ENCODE measurements at regions not wholly inside any gene's neighbourhood (a gene's known extent, or its start where the extent isn't known, plus 50 kb on each side); places are given as distances from the start of the nearest gene placed in this dataset.

DNA sequence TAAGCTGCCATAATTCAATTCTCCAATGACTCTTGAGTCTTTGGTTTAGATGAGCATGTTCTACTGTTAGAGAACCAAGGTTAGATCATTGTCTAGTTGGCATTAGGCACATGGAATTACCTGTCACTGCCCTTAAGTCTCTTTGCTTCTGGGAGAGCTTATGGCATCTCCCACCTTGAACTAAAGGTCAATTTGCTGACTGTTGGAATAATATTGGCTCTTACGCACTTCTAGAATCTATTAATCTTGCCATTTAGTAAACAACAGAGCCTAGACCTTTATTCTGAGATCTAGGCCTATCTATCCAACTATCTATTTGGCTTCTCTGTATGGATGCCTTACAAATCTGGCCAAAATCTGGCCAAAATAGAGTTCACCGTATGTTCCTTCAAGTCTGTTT is 232.0 kb downstream of the STK31 start:
- no peak overlapping the region for H2AFZ ChIP-seq (ENCODE audit: low read depth)
- no peak for DNase-seq
- ChIA-PET CTCF (interaction anchor here (1.0 kb wide), 1 partner anchor 79 kb away, joined by 3 read pairs; no protein-coding TSS in a partner anchor), POLR2A (no interaction called here)
- H3F3A ChIP-seq (replicated peaks; ENCODE audit: insufficient read depth) = no peaks in the 10 kb centered on the region
- TF ChIP-seq ELF1 (IDR thresholded peaks at IDR 0.05) = no peak
- TF ChIP-seq FOXM1 (IDR thresholded peaks at IDR 0.05; ENCODE audit: low read depth) = no peak
- TF ChIP-seq, protein P1, sequence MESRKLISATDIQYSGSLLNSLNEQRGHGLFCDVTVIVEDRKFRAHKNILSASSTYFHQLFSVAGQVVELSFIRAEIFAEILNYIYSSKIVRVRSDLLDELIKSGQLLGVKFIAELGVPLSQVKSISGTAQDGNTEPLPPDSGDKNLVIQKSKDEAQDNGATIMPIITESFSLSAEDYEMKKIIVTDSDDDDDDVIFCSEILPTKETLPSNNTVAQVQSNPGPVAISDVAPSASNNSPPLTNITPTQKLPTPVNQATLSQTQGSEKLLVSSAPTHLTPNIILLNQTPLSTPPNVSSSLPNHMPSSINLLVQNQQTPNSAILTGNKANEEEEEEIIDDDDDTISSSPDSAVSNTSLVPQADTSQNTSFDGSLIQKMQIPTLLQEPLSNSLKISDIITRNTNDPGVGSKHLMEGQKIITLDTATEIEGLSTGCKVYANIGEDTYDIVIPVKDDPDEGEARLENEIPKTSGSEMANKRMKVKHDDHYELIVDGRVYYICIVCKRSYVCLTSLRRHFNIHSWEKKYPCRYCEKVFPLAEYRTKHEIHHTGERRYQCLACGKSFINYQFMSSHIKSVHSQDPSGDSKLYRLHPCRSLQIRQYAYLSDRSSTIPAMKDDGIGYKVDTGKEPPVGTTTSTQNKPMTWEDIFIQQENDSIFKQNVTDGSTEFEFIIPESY (IDR thresholded peaks at IDR 0.05; ENCODE audit: borderline replicate concordance, low read depth) = no peak
- TF ChIP-seq FOXJ3 (CRISPR knock-in tag; IDR thresholded peaks at IDR 0.05) = no peak
- no peak for TF ChIP-seq MXI1 (IDR thresholded peaks at IDR 0.05; ENCODE audit: low read depth, low read length)
- no peak for TF ChIP-seq CHD2 (IDR thresholded peaks at IDR 0.05; ENCODE audit: low read length, partially characterized antibody)
- TF ChIP-seq YY1 (IDR thresholded peaks at IDR 0.05; ENCODE audit: low read depth) = no peak
- no peak for TF ChIP-seq NRF1 (IDR thresholded peaks at IDR 0.05; ENCODE audit: low read depth, low read length)
- TF ChIP-seq SIN3A (IDR thresholded peaks at IDR 0.05; ENCODE audit: borderline replicate concordance, low read depth, low read length) = no peak
- H3K9me2 ChIP-seq = no peaks in the 10 kb centered on the region; the same call in 1 of the 2 replicates
- no peak overlapping the region for H3K4me3 ChIP-seq (ENCODE audit: low read depth in 2 of 2, low read length in 1 of 2)
- no peaks in the 10 kb centered on the region for H3K27me3 ChIP-seq (ENCODE audit: insufficient read depth)
- H3K4me1 ChIP-seq (ENCODE audit: control insufficient read depth in 1 of 2, insufficient read depth in 2 of 2, low read depth in 1 of 2, low read length in 1 of 2) = no peaks in the 10 kb centered on the region; a peak in 1 of 4 replicates
- H4K20me1 ChIP-seq (ENCODE audit: insufficient read depth) = no peaks in the 10 kb centered on the region
- no peak overlapping the region for H3K4me2 ChIP-seq
- WGBS (ENCODE audit: low lambda C conversion rate) = 86% methylated on average over 2 of the region's 2 CpGs
- no peak overlapping the region for H3K27ac ChIP-seq (ENCODE audit: low read depth in 2 of 2, low read length in 1 of 2)
- H3K79me2 ChIP-seq (ENCODE audit: insufficient read depth) = no peaks in the 10 kb centered on the region
- no peaks in the 10 kb centered on the region for H3K36me3 ChIP-seq (replicated peaks in 1 of 2; ENCODE audit: control insufficient read depth in 1 of 2, insufficient read depth in 2 of 2, low read length in 1 of 2)
- H3K9me3 ChIP-seq = peaks cover 15% of the 10 kb centered on the region
- no peak overlapping the region for H3K9ac ChIP-seq

DNA sequence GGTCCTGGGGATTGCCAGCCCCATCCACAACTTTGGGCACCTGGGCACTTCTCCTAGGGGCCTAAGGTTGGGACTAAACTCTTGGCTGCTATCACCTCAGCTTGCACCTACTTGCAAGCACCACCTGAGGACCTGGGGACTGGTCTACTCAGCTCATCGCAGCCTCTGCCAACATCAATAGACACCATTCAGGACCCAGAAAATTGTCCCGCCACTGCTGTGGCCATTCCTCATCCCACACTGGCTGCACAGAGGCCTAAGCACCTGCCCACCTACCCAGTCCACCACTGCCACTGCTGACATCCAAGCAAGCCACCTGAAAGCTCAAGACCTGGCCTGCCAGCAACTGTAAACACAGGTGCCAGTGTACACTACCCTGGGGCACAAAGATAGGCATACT is 234.1 kb downstream of the STK31 start:
- no peak for DNase-seq
- no peaks in the 10 kb centered on the region for H4K20me1 ChIP-seq (ENCODE audit: insufficient read depth)
- H3K27me3 ChIP-seq (ENCODE audit: insufficient read depth) = no peaks in the 10 kb centered on the region
- no peak overlapping the region for H2AFZ ChIP-seq (ENCODE audit: low read depth)
- no peaks in the 10 kb centered on the region for H3K79me2 ChIP-seq (ENCODE audit: insufficient read depth)
- no peak overlapping the region for H3K4me2 ChIP-seq
- H3K36me3 ChIP-seq (replicated peaks in 1 of 2; ENCODE audit: control insufficient read depth in 1 of 2, insufficient read depth in 2 of 2, low read length in 1 of 2) = no peaks in the 10 kb centered on the region
- no peaks in the 10 kb centered on the region for H3F3A ChIP-seq (replicated peaks; ENCODE audit: insufficient read depth)
- ChIA-PET POLR2A (no interaction called here), CTCF (interaction anchor here (1.0 kb wide), 1 partner anchor 437 kb away, joined by 3 read pairs; no protein-coding TSS in a partner anchor)
- WGBS (ENCODE audit: low lambda C conversion rate) = no CpG with 5 or more reads among the region's 2 CpGs
- no peak overlapping the region for H3K4me3 ChIP-seq (ENCODE audit: low read depth in 2 of 2, low read length in 1 of 2)
- H3K9me2 ChIP-seq = no peaks in the 10 kb centered on the region
- no peaks in the 10 kb centered on the region; a peak in 1 of 4 replicates for H3K4me1 ChIP-seq (ENCODE audit: control insufficient read depth in 1 of 2, insufficient read depth in 2 of 2, low read depth in 1 of 2, low read length in 1 of 2)
- no peak overlapping the region for H3K9ac ChIP-seq
- peaks cover 15% of the 10 kb centered on the region for H3K9me3 ChIP-seq
- no peak overlapping the region for H3K27ac ChIP-seq (ENCODE audit: low read depth in 2 of 2, low read length in 1 of 2)
- no peak for TF ChIP-seq JUND (IDR thresholded peaks at IDR 0.05)
- TF ChIP-seq, protein P1 (IDR thresholded peaks at IDR 0.05; ENCODE audit: borderline replicate concordance, low read depth) = no peak
- no peak for TF ChIP-seq TAF1 (IDR thresholded peaks at IDR 0.05; ENCODE audit: borderline replicate concordance, low read depth, low read length)
- TF ChIP-seq, protein P2, sequence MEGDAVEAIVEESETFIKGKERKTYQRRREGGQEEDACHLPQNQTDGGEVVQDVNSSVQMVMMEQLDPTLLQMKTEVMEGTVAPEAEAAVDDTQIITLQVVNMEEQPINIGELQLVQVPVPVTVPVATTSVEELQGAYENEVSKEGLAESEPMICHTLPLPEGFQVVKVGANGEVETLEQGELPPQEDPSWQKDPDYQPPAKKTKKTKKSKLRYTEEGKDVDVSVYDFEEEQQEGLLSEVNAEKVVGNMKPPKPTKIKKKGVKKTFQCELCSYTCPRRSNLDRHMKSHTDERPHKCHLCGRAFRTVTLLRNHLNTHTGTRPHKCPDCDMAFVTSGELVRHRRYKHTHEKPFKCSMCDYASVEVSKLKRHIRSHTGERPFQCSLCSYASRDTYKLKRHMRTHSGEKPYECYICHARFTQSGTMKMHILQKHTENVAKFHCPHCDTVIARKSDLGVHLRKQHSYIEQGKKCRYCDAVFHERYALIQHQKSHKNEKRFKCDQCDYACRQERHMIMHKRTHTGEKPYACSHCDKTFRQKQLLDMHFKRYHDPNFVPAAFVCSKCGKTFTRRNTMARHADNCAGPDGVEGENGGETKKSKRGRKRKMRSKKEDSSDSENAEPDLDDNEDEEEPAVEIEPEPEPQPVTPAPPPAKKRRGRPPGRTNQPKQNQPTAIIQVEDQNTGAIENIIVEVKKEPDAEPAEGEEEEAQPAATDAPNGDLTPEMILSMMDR (IDR thresholded peaks at IDR 0.05) = no peak
- no peak for TF ChIP-seq FOXJ3 (CRISPR knock-in tag; IDR thresholded peaks at IDR 0.05)
- TF ChIP-seq, protein P3, sequence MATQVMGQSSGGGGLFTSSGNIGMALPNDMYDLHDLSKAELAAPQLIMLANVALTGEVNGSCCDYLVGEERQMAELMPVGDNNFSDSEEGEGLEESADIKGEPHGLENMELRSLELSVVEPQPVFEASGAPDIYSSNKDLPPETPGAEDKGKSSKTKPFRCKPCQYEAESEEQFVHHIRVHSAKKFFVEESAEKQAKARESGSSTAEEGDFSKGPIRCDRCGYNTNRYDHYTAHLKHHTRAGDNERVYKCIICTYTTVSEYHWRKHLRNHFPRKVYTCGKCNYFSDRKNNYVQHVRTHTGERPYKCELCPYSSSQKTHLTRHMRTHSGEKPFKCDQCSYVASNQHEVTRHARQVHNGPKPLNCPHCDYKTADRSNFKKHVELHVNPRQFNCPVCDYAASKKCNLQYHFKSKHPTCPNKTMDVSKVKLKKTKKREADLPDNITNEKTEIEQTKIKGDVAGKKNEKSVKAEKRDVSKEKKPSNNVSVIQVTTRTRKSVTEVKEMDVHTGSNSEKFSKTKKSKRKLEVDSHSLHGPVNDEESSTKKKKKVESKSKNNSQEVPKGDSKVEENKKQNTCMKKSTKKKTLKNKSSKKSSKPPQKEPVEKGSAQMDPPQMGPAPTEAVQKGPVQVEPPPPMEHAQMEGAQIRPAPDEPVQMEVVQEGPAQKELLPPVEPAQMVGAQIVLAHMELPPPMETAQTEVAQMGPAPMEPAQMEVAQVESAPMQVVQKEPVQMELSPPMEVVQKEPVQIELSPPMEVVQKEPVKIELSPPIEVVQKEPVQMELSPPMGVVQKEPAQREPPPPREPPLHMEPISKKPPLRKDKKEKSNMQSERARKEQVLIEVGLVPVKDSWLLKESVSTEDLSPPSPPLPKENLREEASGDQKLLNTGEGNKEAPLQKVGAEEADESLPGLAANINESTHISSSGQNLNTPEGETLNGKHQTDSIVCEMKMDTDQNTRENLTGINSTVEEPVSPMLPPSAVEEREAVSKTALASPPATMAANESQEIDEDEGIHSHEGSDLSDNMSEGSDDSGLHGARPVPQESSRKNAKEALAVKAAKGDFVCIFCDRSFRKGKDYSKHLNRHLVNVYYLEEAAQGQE (IDR thresholded peaks at IDR 0.05; ENCODE audit: low read depth, low read length) = no peak
- TF ChIP-seq, protein P4, sequence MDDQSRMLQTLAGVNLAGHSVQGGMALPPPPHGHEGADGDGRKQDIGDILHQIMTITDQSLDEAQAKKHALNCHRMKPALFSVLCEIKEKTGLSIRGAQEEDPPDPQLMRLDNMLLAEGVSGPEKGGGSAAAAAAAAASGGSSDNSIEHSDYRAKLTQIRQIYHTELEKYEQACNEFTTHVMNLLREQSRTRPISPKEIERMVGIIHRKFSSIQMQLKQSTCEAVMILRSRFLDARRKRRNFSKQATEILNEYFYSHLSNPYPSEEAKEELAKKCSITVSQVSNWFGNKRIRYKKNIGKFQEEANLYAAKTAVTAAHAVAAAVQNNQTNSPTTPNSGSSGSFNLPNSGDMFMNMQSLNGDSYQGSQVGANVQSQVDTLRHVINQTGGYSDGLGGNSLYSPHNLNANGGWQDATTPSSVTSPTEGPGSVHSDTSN (IDR thresholded peaks at IDR 0.05) = no peak
- TF ChIP-seq MXI1 (IDR thresholded peaks at IDR 0.05; ENCODE audit: low read depth, low read length) = no peak
- no peak for TF ChIP-seq GATA2 (CRISPR knock-in tag; IDR thresholded peaks at IDR 0.05)
- TF ChIP-seq, protein P5, sequence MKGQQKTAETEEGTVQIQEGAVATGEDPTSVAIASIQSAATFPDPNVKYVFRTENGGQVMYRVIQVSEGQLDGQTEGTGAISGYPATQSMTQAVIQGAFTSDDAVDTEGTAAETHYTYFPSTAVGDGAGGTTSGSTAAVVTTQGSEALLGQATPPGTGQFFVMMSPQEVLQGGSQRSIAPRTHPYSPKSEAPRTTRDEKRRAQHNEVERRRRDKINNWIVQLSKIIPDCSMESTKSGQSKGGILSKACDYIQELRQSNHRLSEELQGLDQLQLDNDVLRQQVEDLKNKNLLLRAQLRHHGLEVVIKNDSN (IDR thresholded peaks at IDR 0.05; ENCODE audit: borderline replicate concordance, low read depth) = no peak

All from SK-N-SH (cell line).